SK-N-SH treated with all-trans-retinoic acid at 6 μM for 48 hours (cell line): ENCODE measurements at regions not wholly inside any gene's neighbourhood (a gene's known extent, or its start where the extent isn't known, plus 50 kb on each side); places are given as distances from the start of the nearest gene placed in this dataset.

Experiments used
- ATAC-seq: fragments of 200-7000 bp; cut with Tn5 transposase; 3 replicates; pipeline ENCODE4 v1.9.1; 2020; ENCODE audit warnings: mild to moderate bottlenecking, moderate library complexity
- ARNTL ChIP-seq: fragments of 450-650 bp; formaldehyde crosslinking; IDR thresholded peaks from 2 replicates; pipeline ENCODE4 v1.5.0; 2020; ENCODE audit warnings: low read depth, mild to moderate bottlenecking, moderate library complexity, borderline replicate concordance
- BACH2 ChIP-seq: fragments of 250-450 bp; sonication (Bioruptor Pico); IDR thresholded peaks from 2 replicates; pipeline ENCODE4 v1.9.0; 2021; ENCODE audit warnings: mild to moderate bottlenecking, borderline replicate concordance
- CREB5 ChIP-seq: fragments of 250-450 bp; sonication (Bioruptor Pico); IDR thresholded peaks from 2 replicates; pipeline ENCODE4 v1.5.1; 2020; ENCODE audit warnings: low read depth, mild to moderate bottlenecking, moderate library complexity
- ESRRG ChIP-seq: fragments of 250-450 bp; sonication (Bioruptor Pico); IDR thresholded peaks from 2 replicates; pipeline ENCODE4 v1.6.1; 2021; ENCODE audit warnings: mild to moderate bottlenecking
- GLIS3 ChIP-seq: fragments of 250-450 bp; sonication (Bioruptor Pico); IDR thresholded peaks from 2 replicates; pipeline ENCODE4 v1.5.0; 2020; ENCODE audit warnings: mild to moderate bottlenecking, moderate library complexity
- ISL1 ChIP-seq: fragments of 250-450 bp; sonication (Bioruptor Pico); IDR thresholded peaks from 2 replicates; pipeline ENCODE4 v2.1.2; 2022; ENCODE audit warnings: mild to moderate bottlenecking, moderate library complexity
- OSR1 ChIP-seq: fragments of 250-450 bp; sonication (Bioruptor Pico); IDR thresholded peaks from 2 replicates; pipeline ENCODE4 v1.8.0; 2022; ENCODE audit warnings: moderate library complexity, mild to moderate bottlenecking, inconsistent platforms
- PPARA ChIP-seq: fragments of 250-450 bp; sonication (Bioruptor Pico); IDR thresholded peaks from 2 replicates; pipeline ENCODE4 v1.5.0; 2020; ENCODE audit warnings: mild to moderate bottlenecking, borderline replicate concordance
- RARB ChIP-seq: fragments of 250-450 bp; sonication (Bioruptor Pico); IDR thresholded peaks from 2 replicates; pipeline ENCODE4 v1.8.0; 2021; ENCODE audit warnings: mild to moderate bottlenecking, moderate library complexity
- SNAI2 ChIP-seq: fragments of 250-450 bp; sonication (Bioruptor Pico); IDR thresholded peaks from 2 replicates; pipeline ENCODE4 v1.5.0; 2020; ENCODE audit warnings: mild to moderate bottlenecking, moderate library complexity
- TOX ChIP-seq: fragments of 250-450 bp; sonication (Bioruptor Pico); IDR thresholded peaks from 2 replicates; pipeline ENCODE4 v1.8.0; 2021; ENCODE audit warnings: mild to moderate bottlenecking, moderate library complexity, borderline replicate concordance
- TSHZ2 ChIP-seq: fragments of 250-450 bp; sonication (Bioruptor Pico); IDR thresholded peaks from 2 replicates; pipeline ENCODE4 v1.5.0; 2020; ENCODE audit warnings: mild to moderate bottlenecking, moderate library complexity
- ZC3H10 ChIP-seq: fragments of 250-450 bp; sonication (Bioruptor Pico); IDR thresholded peaks from 2 replicates; pipeline ENCODE4 v1.5.1; 2021; ENCODE audit warnings: mild to moderate bottlenecking, moderate library complexity
- ZFP3 ChIP-seq: fragments of 250-450 bp; sonication (Bioruptor Pico); IDR thresholded peaks from 2 replicates; pipeline ENCODE4 v1.5.0; 2020; ENCODE audit warnings: mild to moderate bottlenecking, moderate library complexity
- ZFP30 ChIP-seq: fragments of 450-650 bp; formaldehyde crosslinking; IDR thresholded peaks from 2 replicates; pipeline ENCODE4 v1.5.0; 2022; ENCODE audit warnings: mild to moderate bottlenecking, moderate library complexity
- ZNF565 ChIP-seq: fragments of 450-650 bp; formaldehyde crosslinking; conservative IDR thresholded peaks from 2 replicates; pipeline ENCODE4 v1.5.0; 2020; ENCODE audit warnings: low read depth, mild to moderate bottlenecking, moderate library complexity
- ZNF70 ChIP-seq: fragments of 450-650 bp; formaldehyde crosslinking; IDR thresholded peaks from 2 replicates; pipeline ENCODE4 v1.5.0; 2020; ENCODE audit warnings: mild to moderate bottlenecking, moderate library complexity
- ZNF8 ChIP-seq: fragments of 450-650 bp; formaldehyde crosslinking; IDR thresholded peaks from 2 replicates; pipeline ENCODE4 v1.5.0; 2020; ENCODE audit warnings: mild to moderate bottlenecking, moderate library complexity
- TF ChIP-seq, protein P1 (sequence below): fragments of 250-450 bp; sonication (Bioruptor Pico); IDR thresholded peaks from 2 replicates; pipeline ENCODE4 v1.8.0; 2021; ENCODE audit warnings: low read depth, mild to moderate bottlenecking, moderate library complexity, borderline replicate concordance
- TF ChIP-seq, protein P2 (sequence below): fragments of 250-450 bp; sonication (Bioruptor Pico); IDR thresholded peaks from 2 replicates; pipeline ENCODE4 v1.5.1; 2021; ENCODE audit warnings: mild to moderate bottlenecking, moderate library complexity

- TF ChIP-seq RARB (CRISPR knock-in tag) = no peak
- no peak for TF ChIP-seq ZC3H10 (CRISPR knock-in tag)
- no peak for TF ChIP-seq ZNF70 (CRISPR knock-in tag)
- TF ChIP-seq ESRRG (CRISPR knock-in tag) = no peak
- TF ChIP-seq GLIS3 (CRISPR knock-in tag) = no peak
- TF ChIP-seq TSHZ2 (CRISPR knock-in tag) = no peak
- TF ChIP-seq, protein P1, sequence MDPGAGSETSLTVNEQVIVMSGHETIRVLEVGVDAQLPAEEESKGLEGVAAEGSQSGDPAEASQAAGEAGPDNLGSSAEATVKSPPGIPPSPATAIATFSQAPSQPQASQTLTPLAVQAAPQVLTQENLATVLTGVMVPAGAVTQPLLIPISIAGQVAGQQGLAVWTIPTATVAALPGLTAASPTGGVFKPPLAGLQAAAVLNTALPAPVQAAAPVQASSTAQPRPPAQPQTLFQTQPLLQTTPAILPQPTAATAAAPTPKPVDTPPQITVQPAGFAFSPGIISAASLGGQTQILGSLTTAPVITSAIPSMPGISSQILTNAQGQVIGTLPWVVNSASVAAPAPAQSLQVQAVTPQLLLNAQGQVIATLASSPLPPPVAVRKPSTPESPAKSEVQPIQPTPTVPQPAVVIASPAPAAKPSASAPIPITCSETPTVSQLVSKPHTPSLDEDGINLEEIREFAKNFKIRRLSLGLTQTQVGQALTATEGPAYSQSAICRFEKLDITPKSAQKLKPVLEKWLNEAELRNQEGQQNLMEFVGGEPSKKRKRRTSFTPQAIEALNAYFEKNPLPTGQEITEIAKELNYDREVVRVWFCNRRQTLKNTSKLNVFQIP (CRISPR knock-in tag) = no peak
- TF ChIP-seq BACH2 (CRISPR knock-in tag) = no peak
- TF ChIP-seq SNAI2 (CRISPR knock-in tag) = no peak
- TF ChIP-seq CREB5 (CRISPR knock-in tag) = no peak
- no peak for TF ChIP-seq OSR1
- no peak for TF ChIP-seq ZFP30 (CRISPR knock-in tag)
- TF ChIP-seq TOX = no peak
- TF ChIP-seq ZFP3 (CRISPR knock-in tag) = no peak
- TF ChIP-seq PPARA (CRISPR knock-in tag) = no peak
- ATAC-seq = no peak
Measured at GRCh38 chr4:111941957-111942356, 203.3 kb upstream of the FAM241A start.

GRCh38 chr4:111943796-111944203 lies 201.5 kb upstream of the FAM241A start:
- TF ChIP-seq ZNF70 (CRISPR knock-in tag) (no peak), ZNF565 (CRISPR knock-in tag) (no peak), CREB5 (CRISPR knock-in tag) (no peak), ARNTL (CRISPR knock-in tag) (no peak), ZFP30 (CRISPR knock-in tag) (no peak), SNAI2 (CRISPR knock-in tag) (no peak), ZC3H10 (CRISPR knock-in tag) (no peak)
- TF ChIP-seq, protein P2, sequence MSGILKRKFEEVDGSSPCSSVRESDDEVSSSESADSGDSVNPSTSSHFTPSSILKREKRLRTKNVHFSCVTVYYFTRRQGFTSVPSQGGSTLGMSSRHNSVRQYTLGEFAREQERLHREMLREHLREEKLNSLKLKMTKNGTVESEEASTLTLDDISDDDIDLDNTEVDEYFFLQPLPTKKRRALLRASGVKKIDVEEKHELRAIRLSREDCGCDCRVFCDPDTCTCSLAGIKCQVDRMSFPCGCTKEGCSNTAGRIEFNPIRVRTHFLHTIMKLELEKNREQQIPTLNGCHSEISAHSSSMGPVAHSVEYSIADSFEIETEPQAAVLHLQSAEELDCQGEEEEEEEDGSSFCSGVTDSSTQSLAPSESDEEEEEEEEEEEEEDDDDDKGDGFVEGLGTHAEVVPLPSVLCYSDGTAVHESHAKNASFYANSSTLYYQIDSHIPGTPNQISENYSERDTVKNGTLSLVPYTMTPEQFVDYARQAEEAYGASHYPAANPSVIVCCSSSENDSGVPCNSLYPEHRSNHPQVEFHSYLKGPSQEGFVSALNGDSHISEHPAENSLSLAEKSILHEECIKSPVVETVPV (CRISPR knock-in tag) = no peak
- TF ChIP-seq, all 23 proteins: peak for 0
- peak; percentile 89 for ATAC-seq

DNA sequence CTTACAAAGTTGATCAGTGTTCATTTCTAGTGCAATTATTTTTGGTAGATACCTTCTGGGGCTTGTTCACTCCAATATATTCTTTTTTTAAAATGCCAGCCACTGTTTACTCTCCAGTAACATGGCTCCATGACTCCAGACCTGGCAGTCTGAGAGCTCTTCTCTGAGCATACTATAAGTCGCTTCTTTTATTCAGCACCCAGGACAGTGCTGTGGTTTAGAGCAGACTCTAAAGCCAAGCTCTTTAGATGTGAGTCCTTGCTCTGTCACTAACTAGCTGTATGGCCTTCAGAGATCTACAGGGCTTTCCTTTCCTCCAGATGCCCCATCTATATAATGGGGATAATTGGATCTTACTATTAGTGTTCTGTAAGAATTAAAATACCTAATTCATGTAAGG lies 200.2 kb upstream of the FAM241A start:
- peak; percentile 49; the same call in 2 of the 3 replicates for ATAC-seq
- no peak for TF ChIP-seq TSHZ2 (CRISPR knock-in tag)
- TF ChIP-seq ZNF565 (CRISPR knock-in tag) = no peak
- no peak for TF ChIP-seq RARB (CRISPR knock-in tag)
- TF ChIP-seq ZNF8 (CRISPR knock-in tag) = no peak
- TF ChIP-seq OSR1 = no peak
- TF ChIP-seq, protein P2 (CRISPR knock-in tag) = no peak
- TF ChIP-seq ARNTL (CRISPR knock-in tag) = no peak
- TF ChIP-seq CREB5 (CRISPR knock-in tag) = no peak
- no peak for TF ChIP-seq ISL1 (CRISPR knock-in tag)
- TF ChIP-seq, protein P1 (CRISPR knock-in tag) = no peak
- no peak for TF ChIP-seq SNAI2 (CRISPR knock-in tag)
- no peak for TF ChIP-seq GLIS3 (CRISPR knock-in tag)
- TF ChIP-seq ZFP30 (CRISPR knock-in tag) = no peak
